H4 (cell line): ENCODE measurements at regions not wholly inside any gene's neighbourhood (a gene's known extent, or its start where the extent isn't known, plus 50 kb on each side); places are given as distances from the start of the nearest gene placed in this dataset.
"Not testable (repeated sequence)": the region's sequence is repeated elsewhere in the genome, so short reads cannot be mapped to it uniquely, and the experiment has no call there.

Source experiments
- DNase-seq: peaks from one replicate; pipeline ENCODE4 v3.0.0-alpha.2; 2015; ENCODE audit warnings: low spot score

DNA sequence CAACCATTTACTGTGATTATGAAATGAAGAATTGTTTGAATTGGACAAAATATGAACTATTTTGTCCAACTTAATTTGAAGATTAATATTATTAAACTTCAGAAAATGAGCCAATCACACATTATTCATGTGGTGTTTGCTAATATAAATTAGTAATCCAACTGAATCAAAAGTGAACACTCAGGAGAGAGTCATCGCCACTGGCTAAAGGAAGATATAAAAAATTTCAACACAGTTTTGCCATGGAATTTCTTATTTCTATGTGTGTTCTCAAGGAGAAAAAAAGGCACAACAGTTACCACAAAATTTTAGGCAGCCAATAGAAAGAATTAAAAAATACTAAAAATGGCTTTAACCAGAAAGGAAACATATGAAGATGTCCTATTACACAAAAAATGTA, 2683.8 kb downstream of the PCDH9 start:
- DNase-seq = no peak

DNA sequence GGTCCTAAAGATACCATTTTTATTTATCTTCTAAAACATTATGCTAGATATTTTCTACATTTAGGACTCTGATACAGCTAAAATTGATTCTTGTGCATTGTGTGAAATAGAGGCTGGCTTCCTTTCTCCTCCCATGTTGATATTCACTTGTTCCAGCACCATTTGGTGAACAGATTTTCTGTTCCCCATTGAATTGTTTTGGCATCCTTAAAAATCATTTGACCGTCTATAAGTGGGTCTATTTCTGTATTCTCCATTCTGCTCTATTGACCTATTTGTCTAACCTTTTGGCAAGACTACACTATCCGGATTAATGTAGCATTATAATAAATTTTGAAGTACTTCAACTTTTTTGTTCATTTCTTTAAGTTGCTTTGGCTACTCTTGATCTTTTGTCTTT, 2689.2 kb downstream of the PCDH9 start:
- no peak for DNase-seq

GRCh38 chr13:64540468-64540867, 2689.7 kb downstream of the PCDH9 start:
- DNase-seq = no peak

DNA sequence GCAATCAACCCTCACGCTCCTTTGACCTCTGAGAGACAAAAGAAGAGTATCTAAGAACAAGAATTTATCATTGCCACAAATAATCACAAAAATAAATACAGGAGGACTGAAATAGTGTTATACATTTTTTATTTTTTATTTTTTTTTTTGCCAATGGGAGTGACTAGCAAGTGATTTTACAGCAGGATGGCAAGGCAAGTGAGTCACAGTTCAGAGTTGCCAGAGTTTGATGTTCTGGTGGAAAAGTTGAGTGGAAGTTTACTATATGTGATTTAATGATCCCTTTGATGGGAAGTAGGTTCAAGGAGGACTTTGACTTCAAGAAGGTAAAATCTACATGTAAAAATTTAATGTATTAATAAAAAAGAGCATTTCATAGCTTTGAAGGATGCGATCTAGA, 2691.4 kb downstream of the PCDH9 start:
- no peak for DNase-seq

GRCh38 chr13:64534302-64534701, 2695.8 kb downstream of the PCDH9 start:
- no peak for DNase-seq

GRCh38 chr13:64531400-64531799, 2698.7 kb downstream of the PCDH9 start:
- DNase-seq = no peak

DNA sequence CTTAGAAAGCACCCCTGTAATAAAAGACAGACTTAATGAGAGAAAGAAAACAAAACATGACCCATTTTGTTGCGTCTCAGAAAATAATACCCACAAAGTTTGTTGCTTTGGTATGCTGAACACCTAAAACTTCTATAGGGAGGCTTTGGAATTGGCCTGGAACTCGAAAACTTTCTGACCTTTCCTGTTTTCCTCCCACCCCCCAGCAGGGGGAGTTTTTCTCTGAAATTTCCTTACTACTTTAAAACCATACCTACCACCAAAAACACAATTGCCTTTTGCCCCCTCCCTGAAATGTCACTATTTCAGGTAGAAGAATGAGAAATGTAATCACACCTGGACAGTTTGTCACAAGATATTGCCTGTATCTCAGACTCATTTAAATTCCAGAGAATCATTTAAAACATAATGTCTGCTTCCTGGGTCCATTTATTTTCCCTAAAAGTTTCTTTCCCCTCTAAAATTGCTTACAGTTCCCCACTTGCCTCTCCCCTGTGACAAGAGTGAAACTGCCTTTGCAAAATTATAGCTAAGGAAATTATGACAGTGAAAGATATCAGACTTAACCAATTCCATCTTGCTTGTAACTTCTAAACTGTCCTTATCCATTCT, 2700.2 kb downstream of the PCDH9 start:
- no peak for DNase-seq

GRCh38 chr13:64528838-64529237, 2701.3 kb downstream of the PCDH9 start:
- no peak for DNase-seq

- DNase-seq = no peak
Measured at GRCh38 chr13:64527561-64527960, 2702.6 kb downstream of the PCDH9 start.

- no peak for DNase-seq
Measured at GRCh38 chr13:64525687-64526086, 2704.4 kb downstream of the PCDH9 start.

DNA sequence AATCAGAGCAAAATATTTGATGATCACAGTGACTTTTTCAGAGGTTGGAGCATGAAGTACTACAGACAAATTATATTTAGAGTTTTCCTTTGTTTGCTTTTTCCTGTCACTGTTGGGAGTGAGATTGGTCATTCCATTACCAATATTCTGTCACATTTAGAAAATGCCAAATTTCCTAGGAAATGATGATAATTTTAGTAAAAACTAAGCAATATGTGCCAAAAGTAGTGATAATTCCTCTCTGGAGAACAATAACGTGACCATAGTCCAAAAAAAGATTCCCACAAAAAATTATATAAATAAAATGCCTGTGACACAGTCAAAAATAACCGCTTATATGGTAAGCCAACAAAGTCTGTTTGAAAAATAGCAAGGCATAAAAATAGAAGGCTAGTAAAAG, 2719.4 kb downstream of the PCDH9 start:
- no peak for DNase-seq

- DNase-seq = no peak
Measured at GRCh38 chr13:64506246-64506645, 2723.9 kb downstream of the PCDH9 start.

DNA sequence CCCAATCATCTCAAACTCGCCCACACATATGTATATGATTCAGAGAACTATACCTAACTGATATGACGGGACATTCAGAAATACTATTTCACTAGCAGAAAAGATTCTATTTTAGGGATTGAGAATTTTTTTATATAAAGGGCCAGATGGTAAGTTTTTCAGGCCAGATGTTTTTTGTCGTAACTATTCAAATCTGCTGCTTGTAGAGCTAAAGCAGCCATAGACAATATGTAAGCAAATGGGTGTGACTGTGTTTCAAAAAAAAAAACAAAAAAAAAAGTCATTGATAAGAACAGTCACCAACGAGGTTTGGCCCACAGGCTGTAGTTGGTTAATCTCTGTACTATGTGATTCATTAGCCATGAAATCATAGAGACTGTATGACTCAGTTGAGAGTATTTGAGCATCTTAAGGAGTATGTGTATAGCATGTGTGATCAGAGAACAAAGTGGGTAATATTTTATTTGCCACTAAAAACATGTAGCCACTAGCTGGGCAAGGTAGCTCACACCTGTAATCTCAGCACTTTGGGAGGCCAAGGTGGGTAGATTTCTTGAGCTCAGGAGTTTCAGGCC, 2724.7 kb downstream of the PCDH9 start:
- DNase-seq = no peak

- DNase-seq = no peak
Measured at GRCh38 chr13:64488731-64489130, 2741.4 kb downstream of the PCDH9 start.

DNA sequence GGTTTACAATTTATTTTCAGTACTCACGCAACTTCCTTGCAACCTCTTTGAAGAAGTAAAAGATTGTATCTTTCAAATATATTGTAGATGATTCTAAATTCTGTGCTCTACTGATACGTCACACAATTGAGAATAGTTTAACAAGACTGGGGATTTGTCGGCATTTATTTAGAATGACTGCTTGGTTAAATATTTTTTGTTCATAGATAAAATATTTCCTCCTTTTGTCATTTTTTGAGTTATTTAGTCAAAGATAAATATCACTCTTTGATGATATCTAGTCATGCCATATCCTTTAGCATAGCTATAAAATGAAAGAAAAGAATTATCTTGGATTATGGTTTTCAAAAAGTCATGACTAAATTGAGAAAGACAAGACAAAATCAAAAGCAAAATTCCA, 2747.8 kb downstream of the PCDH9 start:
- no peak for DNase-seq

- no peak for DNase-seq
Measured at GRCh38 chr13:64480672-64481071, 2749.5 kb downstream of the PCDH9 start.

GRCh38 chr13:64480211-64480610, 2749.9 kb downstream of the PCDH9 start:
- DNase-seq = no peak

- no peak for DNase-seq
Measured at GRCh38 chr13:64477146-64477545, 2753.0 kb downstream of the PCDH9 start.

- not testable (repeated sequence) for DNase-seq
Measured at GRCh38 chr13:64476041-64476568, 2754.0 kb downstream of the PCDH9 start.

DNA sequence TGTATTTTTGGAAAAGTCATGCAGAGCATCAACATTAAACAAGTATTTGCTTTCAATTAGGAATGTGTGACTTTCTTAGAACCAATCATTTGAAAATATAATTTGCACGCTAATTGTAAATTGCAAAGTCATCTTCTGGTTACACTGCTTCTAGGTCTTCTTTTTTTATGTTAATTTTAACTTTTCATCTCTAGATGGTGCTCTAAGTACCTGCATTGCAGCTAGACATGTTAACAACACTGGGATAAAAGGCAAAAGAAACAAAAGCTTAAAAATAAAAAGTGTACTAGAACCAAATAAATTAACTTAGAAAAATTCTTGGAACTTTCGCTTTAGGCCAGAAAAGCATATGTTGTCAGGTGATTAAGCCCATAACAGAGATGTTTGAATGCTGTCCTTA, 2758.2 kb downstream of the PCDH9 start:
- peak; percentile 65 for DNase-seq

- no peak for DNase-seq
Measured at GRCh38 chr13:64470751-64471150, 2759.4 kb downstream of the PCDH9 start.

GRCh38 chr13:64459778-64460177, 2770.4 kb downstream of the PCDH9 start:
- DNase-seq = no peak

GRCh38 chr13:64457976-64458375, 2772.2 kb downstream of the PCDH9 start:
- no peak for DNase-seq

GRCh38 chr13:64455124-64455523, 2775.0 kb downstream of the PCDH9 start:
- no peak for DNase-seq
